Fibroblast of the aortic adventitia (primary cell): ENCODE measurements at regions not wholly inside any gene's neighbourhood (a gene's known extent, or its start where the extent isn't known, plus 50 kb on each side); places are given as distances from the start of the nearest gene placed in this dataset.
A peak's percentile ranks its signal among the peaks of the same experiment; 100 is the strongest.

Source experiments
- DNase-seq: peaks from one replicate; pipeline ENCODE4 v3.0.0-alpha.2; 2010; ENCODE audit warnings: low read depth
- H3K4me3 ChIP-seq: 2 replicates; pipeline ENCODE4 v1.5.1; 2011; ENCODE audit warnings: low read depth, mild to moderate bottlenecking, control low read depth, low read length, moderate library complexity
- TF ChIP-seq, protein P1 (sequence below): IDR thresholded peaks from 2 replicates; pipeline ENCODE4 v1.5.1; 2011; ENCODE audit warnings: mild to moderate bottlenecking, low read length, control low read depth, inconsistent platforms; ENCODE audit not compliant: insufficient read depth

DNA sequence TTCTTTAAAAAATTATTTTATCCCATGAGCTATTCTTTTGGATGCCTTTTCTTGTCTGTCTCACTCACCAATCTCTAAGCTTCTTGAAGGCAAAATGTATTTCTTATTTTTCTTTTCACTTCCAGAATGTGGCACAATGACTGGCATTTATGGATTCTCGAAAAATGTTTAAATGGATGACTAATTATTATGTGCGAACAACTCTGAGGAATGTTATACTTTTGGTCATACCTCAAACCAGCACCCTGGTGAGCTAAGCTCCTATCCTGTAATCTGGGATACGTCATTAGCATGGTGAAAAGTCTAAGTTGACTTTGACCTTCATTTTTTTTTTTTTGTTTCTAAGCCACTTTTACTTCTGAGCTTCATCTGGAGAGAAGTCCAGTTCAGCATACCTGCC lies 214.0 kb upstream of the CEP162 start:
- H3K4me3 ChIP-seq = no peak overlapping the region
- TF ChIP-seq, protein P1, sequence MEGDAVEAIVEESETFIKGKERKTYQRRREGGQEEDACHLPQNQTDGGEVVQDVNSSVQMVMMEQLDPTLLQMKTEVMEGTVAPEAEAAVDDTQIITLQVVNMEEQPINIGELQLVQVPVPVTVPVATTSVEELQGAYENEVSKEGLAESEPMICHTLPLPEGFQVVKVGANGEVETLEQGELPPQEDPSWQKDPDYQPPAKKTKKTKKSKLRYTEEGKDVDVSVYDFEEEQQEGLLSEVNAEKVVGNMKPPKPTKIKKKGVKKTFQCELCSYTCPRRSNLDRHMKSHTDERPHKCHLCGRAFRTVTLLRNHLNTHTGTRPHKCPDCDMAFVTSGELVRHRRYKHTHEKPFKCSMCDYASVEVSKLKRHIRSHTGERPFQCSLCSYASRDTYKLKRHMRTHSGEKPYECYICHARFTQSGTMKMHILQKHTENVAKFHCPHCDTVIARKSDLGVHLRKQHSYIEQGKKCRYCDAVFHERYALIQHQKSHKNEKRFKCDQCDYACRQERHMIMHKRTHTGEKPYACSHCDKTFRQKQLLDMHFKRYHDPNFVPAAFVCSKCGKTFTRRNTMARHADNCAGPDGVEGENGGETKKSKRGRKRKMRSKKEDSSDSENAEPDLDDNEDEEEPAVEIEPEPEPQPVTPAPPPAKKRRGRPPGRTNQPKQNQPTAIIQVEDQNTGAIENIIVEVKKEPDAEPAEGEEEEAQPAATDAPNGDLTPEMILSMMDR = no peak
- DNase-seq = no peak

DNA sequence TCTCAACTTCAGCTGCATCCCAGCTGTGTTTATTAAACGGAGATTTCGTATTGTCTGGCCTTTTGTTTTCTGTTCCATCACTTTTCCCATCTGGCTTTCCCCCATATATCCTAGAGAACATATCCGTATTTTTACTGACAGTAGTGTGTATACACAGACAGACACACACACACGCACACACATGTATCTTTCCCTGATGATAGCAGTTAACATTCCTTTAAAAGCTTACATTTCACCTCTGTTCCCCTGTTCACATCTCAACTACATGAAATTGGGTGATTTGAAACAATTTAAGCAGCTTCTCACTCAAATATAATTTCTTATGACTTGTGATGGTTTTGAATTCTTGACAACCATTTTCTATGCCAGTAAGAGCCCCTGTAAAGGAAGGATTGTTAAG lies 207.1 kb upstream of the CEP162 start:
- H3K4me3 ChIP-seq = no peak overlapping the region
- no peak for DNase-seq
- TF ChIP-seq, protein P1 = no peak

DNA sequence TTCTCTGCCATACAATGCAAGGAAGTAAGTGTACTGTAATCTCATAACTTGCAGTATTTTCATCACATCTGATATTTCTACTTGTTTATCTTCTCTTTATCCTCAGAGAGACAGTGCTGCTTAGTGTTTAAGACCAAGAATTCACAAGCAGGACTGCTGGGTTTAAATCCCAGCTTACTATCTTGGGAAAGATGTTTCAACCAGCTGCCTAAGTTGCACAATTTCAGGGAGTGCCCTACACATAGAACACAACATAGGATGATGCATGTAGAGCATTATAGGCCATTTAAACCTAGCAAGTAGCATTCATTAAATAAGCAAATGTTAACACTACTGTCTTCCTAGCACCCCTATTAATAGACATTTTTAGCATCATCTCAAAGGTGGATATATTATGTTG lies 205.2 kb upstream of the CEP162 start:
- no peak overlapping the region for H3K4me3 ChIP-seq
- TF ChIP-seq, protein P1 = no peak
- peak; percentile 78 for DNase-seq

DNA sequence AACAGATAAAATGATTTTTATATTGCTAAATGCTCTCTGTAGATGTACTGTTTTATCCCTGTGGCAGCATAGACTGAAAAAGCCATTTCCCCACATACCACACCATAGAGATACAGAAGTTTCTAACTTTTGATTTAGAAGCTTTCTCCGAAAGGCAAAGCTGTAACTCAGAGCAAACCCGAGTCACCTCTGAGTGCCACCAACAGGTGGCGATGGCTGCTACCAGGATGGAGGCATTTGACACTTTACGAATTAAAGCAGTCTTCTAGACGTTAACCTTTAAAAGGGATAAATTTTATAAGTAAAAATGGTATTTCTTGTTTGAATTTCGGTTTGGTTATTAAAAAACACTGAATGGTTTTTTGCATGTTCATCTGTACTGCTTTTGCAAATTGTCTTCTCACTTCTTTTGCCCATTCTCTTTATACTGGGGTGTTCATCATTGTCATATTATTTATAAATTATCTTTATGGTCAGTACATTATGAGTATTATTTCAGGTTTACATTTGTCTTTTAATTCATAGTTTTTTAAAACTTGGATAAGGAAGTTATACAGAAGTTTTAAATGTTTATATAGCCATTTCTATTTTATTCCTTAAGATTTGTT lies 201.0 kb upstream of the CEP162 start:
- H3K4me3 ChIP-seq = no peak overlapping the region

DNA sequence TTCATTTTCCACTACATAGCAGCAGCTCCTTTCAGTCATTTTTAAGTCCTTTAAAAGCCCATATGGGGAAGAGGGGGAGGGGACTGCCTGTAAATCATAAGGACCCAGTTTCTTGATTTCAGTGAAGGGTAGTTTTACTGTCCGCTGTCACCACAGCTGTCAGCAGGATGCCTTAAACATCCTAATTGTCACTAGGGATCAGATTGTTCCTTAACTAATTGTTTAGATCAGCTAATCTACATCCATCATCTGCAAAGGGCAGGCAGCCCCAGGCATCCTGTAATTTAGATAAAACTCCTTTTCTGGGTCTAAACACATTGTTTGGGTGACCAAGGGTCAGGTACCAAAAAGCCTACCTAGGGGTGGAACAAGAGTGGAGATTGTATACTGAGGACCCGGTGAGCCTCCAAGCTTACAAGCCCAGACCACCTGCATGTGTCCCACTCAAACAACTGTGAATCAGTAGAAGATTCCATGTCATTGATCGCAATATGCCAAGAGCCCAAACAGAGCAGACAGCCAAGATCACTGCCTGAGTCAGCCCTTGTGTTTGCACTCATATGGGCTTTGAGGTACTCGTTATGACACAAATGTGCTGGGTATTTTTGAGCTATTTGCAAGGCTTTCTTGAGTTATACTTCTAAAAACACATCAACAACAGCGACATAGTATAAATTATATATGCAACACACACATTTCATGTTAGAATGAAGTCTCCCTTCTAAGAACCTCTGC lies 198.7 kb upstream of the CEP162 start:
- TF ChIP-seq, protein P1 = no peak
- DNase-seq = peak; percentile 12
- H3K4me3 ChIP-seq = no peak overlapping the region

More for the DNA sequence above, 201.0 kb upstream of the CEP162 start:
- DNase-seq = peak; percentile 78
- TF ChIP-seq, protein P1 = peak; percentile 94

DNA sequence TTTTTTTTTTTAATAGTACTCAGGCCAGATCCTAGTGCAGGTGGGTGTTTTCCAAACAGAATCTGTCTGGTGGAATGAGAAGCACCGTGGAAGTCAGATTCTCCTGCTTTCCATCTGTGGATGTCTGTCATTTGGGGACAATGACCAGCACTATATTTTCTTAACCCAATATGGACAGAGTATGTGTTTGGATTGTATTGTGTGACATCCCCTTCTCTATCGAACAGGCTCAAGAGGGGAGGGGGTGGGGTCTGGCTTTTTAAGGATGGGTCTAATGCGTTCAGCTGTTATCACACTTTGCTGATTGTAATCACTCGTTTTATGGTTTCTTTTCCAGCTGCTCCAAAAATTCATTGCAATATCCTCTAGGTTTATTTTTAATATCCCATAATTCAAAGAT lies 197.5 kb upstream of the CEP162 start:
- no peak for DNase-seq
- H3K4me3 ChIP-seq = no peak overlapping the region
- TF ChIP-seq, protein P1 = no peak
